Stimulated activated CD4-positive, alpha-beta T cell treated with anti-CD3 and anti-CD28 coated beads, Interleukin-15, amount 100 ng/mL, for 24 hours (primary cell): ENCODE measurements at regions not wholly inside any gene's neighbourhood (a gene's known extent, or its start where the extent isn't known, plus 50 kb on each side); places are given as distances from the start of the nearest gene placed in this dataset.
"Not testable (repeated sequence)": the region's sequence is repeated elsewhere in the genome, so short reads cannot be mapped to it uniquely, and the experiment has no call there.

ENCODE experiments used
- DNase-seq: peaks from one replicate; pipeline ENCODE4 v3.0.0-alpha.2; 2020

- not testable (repeated sequence) for DNase-seq
Observed at GRCh38 chr5:62196532-62196931, 109.5 kb upstream of the KIF2A start.

GRCh38 chr5:62197697-62198096 lies 108.3 kb upstream of the KIF2A start:
- no peak for DNase-seq

DNA sequence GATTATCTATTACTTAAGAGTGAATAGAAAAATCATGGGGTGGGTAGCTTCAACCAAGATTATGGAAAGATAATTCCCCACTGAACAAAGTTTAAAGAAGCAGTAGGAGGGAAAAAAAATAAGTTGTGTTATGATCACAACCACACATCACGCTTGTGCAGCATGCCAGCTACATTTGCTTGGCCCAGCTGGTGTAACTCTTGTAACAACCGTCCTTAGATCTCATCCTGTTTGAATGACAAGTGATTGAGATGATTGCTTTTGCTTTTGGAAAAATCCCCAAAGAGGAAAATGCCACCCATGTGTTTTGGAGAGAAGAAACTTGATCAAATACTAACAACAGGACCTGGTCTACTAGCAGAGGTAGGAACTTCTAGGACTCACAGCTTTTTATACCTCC lies 107.6 kb upstream of the KIF2A start:
- DNase-seq, result no peak

DNA sequence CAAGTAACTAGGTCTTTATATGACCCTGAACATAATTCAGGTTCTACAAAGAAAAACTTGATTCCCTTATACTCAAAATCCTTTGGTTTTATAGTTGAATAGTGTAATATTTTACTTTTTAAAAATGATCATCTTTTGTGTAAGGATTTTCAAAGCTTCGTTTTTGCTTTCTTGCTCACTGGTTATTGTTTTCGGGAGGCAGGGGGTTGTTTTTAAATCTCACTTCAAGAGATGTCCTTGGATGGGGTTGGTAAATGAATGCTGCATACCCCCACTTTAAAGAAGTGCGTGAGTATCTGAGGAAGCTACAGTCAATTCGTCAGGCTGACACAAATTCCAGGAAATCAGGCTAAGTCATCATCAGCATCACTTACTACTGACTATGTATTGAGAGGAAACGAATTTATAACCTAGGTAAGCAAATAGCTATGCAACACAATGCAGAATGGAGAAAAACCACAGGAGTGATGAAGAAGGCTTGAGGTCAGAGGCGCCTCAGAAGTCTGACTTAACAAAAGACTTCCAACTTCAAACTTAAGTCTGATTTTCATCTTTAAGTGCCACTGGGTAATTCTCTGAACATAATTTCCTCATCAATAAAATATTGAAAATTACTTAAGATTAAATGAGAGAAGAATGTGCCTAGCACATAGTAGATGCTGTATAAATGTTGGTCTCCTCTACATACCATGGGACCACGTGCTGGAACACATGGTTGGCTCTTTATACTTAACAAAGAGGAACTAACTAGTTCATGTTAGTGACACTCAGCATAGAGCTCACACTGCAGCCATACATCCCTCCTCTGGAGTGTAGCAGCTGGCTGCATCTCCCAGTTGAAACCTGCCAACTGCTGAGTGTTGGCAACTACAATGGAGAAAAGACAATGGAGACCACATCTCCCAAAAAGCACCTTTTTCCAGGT lies 106.0 kb upstream of the KIF2A start:
- no peak for DNase-seq

DNA sequence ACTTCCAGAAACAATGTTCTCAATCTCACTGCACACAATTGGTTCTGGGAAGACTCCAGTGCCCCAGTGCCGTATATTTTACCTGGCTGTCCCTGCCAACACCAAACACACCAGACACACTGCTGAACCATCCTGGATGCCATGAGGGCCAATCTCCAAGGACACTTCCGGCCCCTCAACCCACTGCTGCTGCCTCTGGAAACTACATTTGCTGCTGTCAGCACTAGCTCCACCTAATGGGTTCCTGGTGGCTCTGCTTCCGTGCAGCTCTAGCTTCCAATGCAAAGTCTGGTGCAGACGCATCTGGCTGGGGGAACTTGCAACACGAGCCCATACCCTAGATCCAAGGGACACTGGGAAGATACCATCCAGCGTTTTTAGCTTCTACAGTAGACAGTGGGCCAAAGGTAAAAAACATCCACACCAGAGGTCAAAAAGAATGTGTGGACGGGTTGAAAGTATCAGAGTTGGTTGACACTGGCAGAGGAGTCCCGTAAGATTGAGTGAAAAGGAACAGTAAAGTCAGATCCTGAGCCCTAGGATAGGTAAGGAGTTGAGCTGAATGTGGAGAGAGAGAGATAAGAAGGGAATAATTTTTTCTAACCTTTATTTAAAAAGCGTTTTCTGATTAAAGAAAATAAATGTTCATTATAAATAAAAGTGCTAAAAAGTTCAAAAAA lies 99.7 kb upstream of the KIF2A start:
- no peak for DNase-seq

- no peak for DNase-seq
Observed at GRCh38 chr5:62208218-62208852, 97.7 kb upstream of the KIF2A start.

DNA sequence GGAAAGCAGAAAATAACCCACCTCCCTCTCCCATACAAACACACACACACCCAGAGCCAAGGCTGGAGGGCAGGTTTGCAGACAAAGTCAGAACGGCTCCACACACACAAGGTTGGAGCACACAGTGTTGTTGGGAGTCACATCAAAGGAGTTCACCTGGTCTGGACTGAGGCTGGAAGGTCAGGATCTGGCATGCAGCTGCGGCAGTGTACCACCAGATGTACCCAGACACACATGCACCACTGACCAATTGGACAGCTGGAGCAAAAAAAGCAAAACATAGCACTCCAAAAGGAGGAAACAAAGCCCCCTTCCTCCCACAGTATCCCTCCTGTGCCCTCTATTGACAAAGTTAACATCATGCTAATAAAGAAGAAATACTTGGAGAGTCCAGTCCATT lies 94.6 kb upstream of the KIF2A start:
- DNase-seq, result no peak

GRCh38 chr5:62212648-62213047 lies 93.4 kb upstream of the KIF2A start:
- no peak for DNase-seq

- DNase-seq, result no peak
Observed at GRCh38 chr5:62214701-62215100, 91.3 kb upstream of the KIF2A start.

DNA sequence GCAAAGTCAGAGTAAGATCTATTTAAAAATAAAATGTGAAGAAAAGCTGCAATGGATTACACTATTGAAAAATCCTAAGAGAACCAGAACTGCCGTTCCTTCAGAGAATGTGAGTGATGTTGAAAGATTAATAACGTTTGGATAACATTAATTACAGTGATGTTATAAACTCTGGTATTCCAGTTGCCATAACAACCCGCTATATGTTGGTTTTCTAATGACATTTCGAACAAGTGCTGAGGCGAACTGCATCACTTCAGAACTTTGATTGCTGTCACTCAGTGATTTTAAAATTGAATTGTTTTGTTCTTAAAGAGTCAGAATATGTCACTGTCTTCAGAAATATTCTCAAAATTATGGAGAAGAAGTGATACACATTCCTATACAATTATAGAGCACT lies 89.4 kb upstream of the KIF2A start:
- not testable (repeated sequence) for DNase-seq

DNA sequence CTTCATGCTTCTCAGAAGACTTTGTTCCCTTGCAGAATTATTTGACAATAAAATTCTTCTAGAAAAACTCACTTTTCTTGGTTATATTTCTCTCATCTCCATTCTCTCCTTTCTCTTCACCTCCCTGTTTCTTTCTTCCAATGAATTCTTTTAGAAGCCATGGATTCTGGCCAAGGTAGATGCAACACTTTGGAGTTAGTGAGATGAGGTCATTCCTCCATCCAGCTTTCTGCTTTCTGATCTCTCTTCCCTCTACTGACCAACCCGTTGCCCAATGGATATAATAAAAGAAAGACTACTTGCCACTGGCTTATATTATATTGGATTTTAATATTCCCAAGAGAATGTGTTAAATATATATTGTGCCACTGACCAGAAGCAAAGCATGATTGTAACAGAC lies 88.9 kb upstream of the KIF2A start:
- DNase-seq, result not testable (repeated sequence)

GRCh38 chr5:62218860-62219259 lies 87.1 kb upstream of the KIF2A start:
- not testable (repeated sequence) for DNase-seq

- not testable (repeated sequence) for DNase-seq
Observed at GRCh38 chr5:62221881-62222280, 84.1 kb upstream of the KIF2A start.

DNA sequence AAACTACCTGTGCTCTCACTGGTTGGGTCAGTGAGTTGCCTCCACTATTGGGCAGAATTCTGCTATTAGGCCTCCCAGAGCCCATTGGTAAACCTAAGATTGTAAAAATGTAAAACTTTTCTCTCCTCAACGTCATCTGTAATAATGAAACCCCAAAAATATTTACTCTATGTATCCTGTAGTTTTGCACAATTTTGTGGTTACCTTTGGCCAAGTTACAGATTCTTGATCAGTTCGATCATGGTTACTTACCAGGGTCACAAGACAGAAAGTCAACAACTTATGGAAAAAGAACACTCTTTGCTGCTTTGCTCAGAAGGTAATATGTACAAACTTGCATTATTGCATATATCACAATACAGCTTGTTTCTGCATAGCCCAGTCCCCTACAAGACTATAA lies 83.7 kb upstream of the KIF2A start:
- not testable (repeated sequence) for DNase-seq

DNA sequence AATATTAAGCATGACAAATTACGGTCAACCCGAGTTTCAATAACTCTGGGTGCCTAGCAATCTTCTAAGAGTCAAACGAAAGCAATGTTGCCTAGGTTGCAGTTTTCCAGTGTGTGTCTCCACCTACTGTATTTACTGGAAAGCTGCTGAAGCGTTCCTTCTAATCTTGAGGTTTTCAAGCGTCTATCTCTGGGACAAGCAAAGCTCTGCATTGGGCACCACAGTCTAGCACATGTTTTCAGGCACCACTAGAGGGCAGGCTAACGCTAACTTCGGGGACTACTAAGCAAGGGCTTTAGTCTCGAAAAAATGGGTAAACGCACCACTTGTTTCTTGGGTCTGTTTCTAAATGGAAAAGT lies 82.7 kb upstream of the KIF2A start:
- DNase-seq, result peak; percentile 82

- not testable (repeated sequence) for DNase-seq
Observed at GRCh38 chr5:62224987-62225601, 80.9 kb upstream of the KIF2A start.

GRCh38 chr5:62230876-62231388 lies 75.1 kb upstream of the KIF2A start:
- DNase-seq, result not testable (repeated sequence)

DNA sequence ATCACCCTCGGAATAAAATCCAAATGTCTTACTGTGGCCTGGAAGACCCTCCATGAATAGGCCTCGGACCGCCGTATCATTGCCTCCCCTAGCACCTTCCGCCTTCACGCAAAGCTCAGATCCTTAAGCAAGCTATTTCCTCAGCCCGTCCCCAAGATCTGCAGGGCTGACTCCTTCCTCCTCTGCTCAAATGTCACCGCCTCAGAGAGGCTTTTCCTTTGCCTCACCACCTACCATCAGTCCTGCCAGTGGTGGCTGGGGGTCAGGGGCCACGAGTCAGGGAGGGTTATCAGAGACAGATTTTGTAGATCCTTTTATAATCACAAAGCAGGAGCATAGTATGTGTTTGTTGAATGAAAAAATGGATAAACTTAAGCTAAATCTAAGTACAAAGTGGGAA lies 74.4 kb upstream of the KIF2A start:
- no peak for DNase-seq

DNA sequence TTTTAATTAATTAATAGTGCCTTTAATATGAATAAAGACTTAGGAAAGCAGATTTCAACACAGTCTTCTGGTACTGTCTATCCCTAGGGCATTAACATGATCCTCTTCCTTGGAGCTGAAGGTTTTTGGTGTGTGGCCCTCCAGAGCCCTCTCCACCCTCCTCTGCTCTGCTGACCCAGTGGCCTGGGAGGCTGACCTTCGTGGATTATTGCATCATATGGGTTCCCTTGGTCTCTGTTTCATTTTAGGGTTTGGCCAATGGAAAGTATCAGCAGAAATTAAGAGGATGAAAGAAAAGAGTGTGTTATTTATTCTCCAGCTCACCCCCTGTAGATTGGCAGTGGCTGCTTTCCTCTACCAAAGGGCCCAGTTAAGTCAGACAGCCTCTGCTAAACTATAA lies 73.8 kb upstream of the KIF2A start:
- not testable (repeated sequence) for DNase-seq

DNA sequence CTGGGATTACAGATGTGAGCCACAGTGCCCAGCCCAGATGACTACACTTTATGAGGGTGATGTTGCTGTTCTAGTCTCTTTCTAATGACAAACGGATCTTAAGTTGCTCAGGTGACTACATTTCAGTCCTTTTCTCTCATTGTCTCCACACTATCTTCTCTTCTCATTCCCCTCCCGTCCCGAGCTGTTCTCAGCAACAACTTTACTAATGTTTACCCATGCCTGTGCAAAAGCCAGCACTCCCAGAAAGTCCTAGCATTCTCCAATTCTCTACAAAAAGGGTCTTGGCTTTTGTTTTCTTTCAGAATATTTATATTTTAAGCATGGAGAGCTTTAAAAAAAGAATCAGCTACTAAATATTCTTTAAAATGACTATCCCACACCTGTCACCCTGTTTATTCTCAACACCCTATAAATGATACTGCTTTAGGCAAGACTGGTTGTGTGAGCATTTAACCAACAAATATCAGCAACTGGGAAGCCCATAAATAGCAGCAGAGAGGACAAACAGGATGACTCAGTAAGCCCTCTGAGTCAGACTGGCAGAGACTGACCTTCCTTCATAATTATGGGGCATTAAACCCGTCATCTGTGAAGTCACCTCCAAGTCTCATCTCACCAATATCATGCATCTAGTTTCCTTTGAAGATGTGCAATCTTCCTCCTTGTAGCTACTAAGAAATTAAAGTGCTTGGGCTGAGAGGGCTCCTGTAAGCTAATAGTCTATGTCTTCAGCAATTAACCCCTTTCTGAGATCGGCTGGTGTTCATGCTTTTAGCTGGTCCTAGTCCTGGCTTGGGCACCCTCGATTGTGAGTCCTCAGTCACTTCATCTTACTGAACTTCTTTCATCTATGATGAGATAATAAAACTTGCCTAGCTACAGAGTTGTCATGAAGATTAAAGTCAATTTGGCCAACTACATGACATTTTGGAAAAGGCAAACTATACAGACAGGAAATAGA lies 72.6 kb upstream of the KIF2A start:
- DNase-seq, result not testable (repeated sequence)

- peak; percentile 66 for DNase-seq
Observed at GRCh38 chr5:62236593-62236992, 69.4 kb upstream of the KIF2A start.

- not testable (repeated sequence) for DNase-seq
Observed at GRCh38 chr5:62237944-62238343, 68.1 kb upstream of the KIF2A start.
